IPS-18c (cell line): ENCODE measurements at regions not wholly inside any gene's neighbourhood (a gene's known extent, or its start where the extent isn't known, plus 50 kb on each side); places are given as distances from the start of the nearest gene placed in this dataset.

Experiments
- H3K4me3 ChIP-seq: 2 replicates; pipeline ENCODE4 v1.7.0; 2013; ENCODE audit warnings: low read depth, mild to moderate bottlenecking, low read length, moderate library complexity; ENCODE audit not compliant: insufficient read depth
- H3K9me3 ChIP-seq: one replicate; pipeline ENCODE4 v1.6.1; 2013; ENCODE audit warnings: mild to moderate bottlenecking, low read length, moderate library complexity; ENCODE audit not compliant: control insufficient read depth, insufficient read depth

DNA sequence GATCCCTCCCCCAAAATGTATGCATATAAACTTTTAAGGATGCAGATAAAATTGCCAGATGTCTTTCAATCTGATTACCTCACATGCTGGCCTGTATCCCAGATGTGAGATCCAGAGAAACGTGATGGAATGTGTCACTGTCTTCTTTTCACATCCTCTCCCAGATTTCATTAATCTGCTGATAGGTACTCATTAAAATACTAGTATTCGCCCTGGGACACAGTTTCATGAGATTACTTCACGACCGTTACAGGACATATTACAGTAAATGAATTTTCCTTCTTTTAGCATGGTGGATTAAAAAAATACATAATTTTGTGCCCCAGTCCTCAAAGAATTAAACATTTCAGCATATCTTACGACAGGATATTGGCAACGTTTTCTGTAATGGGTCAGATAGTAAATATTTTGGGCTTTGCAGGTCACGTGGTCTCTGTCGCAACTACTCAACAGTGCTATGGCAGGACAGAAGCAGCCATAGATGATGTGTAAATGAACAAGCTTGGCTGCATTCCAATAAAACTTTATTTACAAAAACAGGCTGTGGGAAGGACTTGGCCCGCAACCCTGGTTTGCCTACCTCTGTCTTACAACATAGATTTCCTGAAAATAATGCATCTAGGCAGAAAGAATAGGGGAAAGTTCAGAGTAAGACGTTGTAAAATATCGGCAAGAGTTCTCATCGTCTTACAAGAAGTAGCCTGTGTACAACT, 156.0 kb upstream of the DIO3 start:
- Histone ChIP-seq H3K4me3 (no peak overlapping the region), H3K9me3 (no peaks in the 10 kb centered on the region)

GRCh38 chr14:101406921-101407320, 154.4 kb upstream of the DIO3 start:
- H3K9me3 ChIP-seq = no peaks in the 10 kb centered on the region
- no peak overlapping the region for H3K4me3 ChIP-seq

GRCh38 chr14:101407328-101407727, 154.0 kb upstream of the DIO3 start:
- Histone ChIP-seq H3K4me3 (no peak overlapping the region), H3K9me3 (no peaks in the 10 kb centered on the region)

GRCh38 chr14:101408077-101408831, 153.0 kb upstream of the DIO3 start:
- H3K9me3 ChIP-seq = no peaks in the 10 kb centered on the region
- no peak overlapping the region for H3K4me3 ChIP-seq

DNA sequence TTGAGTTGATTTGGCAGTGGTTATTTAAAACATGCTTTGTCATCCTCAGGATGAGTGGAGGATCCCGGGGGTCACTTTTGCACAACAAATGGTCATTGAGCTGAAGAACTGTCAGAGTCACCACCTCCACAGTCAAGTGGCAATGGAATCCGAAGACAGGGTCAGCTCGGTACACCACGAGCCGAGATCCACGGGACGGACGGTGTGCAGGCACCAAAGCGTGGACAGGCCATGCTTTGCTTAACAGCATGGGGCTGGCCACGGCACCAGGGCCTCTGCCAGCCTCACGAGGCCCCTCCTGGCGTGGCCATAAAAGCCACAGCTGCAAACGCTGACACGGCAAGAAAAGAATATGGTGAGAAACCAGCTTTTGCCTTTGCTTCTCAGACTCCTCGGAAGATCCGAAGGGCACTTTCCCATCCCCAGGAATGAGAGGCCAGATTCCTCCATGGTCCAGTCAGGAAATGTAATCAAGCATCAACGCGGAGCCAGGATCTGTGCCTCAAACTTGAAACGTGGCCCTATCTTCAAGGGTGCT, 152.2 kb upstream of the DIO3 start:
- H3K9me3 ChIP-seq = no peaks in the 10 kb centered on the region
- no peak overlapping the region for H3K4me3 ChIP-seq

DNA sequence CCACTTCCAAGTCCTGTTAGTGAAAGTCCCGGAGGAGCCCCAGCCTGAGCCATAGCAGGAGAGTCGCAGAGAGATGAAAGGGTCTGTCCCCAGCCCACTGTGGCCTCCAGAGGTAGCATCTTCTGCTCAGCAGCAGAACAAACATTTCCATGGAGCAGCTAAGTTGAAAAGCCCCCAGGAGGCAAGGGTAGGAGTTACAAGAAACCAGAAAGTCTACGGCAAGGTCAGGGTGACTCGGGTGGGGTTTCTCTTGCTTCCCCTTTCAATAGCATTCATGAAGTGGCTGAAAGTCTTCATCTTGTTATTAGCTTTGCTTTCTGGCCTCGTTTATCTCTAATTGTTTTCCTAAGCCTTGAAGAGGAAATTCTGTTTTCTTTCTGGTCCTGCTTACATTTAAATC, 151.2 kb upstream of the DIO3 start:
- Histone ChIP-seq H3K4me3 (no peak overlapping the region), H3K9me3 (no peaks in the 10 kb centered on the region)

DNA sequence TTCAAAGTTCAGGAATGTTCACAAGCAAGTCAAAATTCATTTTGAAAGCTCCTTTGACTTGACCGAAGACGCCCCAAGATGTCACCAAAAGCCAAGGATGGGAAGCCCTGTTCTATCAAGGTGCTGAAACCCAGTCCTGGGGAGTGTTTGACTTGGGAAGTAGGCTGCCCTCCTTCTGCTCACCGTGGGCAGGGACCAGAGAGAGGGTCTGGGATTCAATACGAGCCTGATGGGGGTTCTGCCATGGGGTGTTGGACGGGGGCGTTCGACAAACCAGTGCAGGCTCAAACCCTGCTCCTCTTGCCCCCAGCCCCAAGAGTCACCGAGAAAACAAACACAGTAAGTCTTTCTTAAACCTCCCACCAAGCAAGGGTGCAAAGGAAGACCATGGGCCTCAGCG, 150.1 kb upstream of the DIO3 start:
- no peaks in the 10 kb centered on the region for H3K9me3 ChIP-seq

GRCh38 chr14:101411779-101412178, 149.5 kb upstream of the DIO3 start:
- Histone ChIP-seq H3K9me3 (no peaks in the 10 kb centered on the region), H3K4me3 (no peak overlapping the region)

More for the DNA sequence above, 150.1 kb upstream of the DIO3 start:
- H3K4me3 ChIP-seq = no peak overlapping the region

GRCh38 chr14:101412739-101413138, 148.6 kb upstream of the DIO3 start:
- Histone ChIP-seq H3K9me3 (no peaks in the 10 kb centered on the region), H3K4me3 (no peak overlapping the region)

- no peak overlapping the region for H3K4me3 ChIP-seq
- no peaks in the 10 kb centered on the region for H3K9me3 ChIP-seq
These were observed 143.9 kb upstream of the DIO3 start for GRCh38 chr14:101417434-101417833.

DNA sequence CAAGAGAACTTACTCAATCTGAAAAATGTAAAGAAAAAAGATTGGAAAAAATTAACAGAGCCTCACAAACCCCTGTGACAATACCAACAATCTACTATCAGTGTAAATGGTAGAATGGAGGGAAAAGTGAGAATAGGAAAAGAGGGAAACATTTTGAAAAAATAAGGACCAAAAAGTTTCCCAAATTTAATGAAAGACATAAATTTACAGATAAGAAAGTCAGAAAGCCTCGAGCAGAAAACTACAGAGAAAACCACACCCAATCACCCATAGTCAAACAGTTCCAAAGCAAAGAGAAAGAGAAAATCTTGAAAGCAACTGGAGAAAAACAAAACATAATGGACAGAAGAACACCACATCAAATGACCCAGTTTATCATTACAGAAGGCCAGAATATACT, 142.7 kb upstream of the DIO3 start:
- H3K9me3 ChIP-seq = no peaks in the 10 kb centered on the region
- no peak overlapping the region for H3K4me3 ChIP-seq

GRCh38 chr14:101426466-101426865, 134.8 kb upstream of the DIO3 start:
- no peaks in the 10 kb centered on the region for H3K9me3 ChIP-seq
- no peak overlapping the region for H3K4me3 ChIP-seq

GRCh38 chr14:101428409-101428808, 132.9 kb upstream of the DIO3 start:
- Histone ChIP-seq H3K4me3 (no peak overlapping the region), H3K9me3 (no peaks in the 10 kb centered on the region)

GRCh38 chr14:101435546-101435945, 125.7 kb upstream of the DIO3 start:
- Histone ChIP-seq H3K9me3 (no peaks in the 10 kb centered on the region), H3K4me3 (no peak overlapping the region)

GRCh38 chr14:101439023-101439422, 122.3 kb upstream of the DIO3 start:
- Histone ChIP-seq H3K9me3 (no peaks in the 10 kb centered on the region), H3K4me3 (no peak overlapping the region)

GRCh38 chr14:101440496-101440895, 120.8 kb upstream of the DIO3 start:
- no peak overlapping the region for H3K4me3 ChIP-seq
- H3K9me3 ChIP-seq = no peaks in the 10 kb centered on the region

DNA sequence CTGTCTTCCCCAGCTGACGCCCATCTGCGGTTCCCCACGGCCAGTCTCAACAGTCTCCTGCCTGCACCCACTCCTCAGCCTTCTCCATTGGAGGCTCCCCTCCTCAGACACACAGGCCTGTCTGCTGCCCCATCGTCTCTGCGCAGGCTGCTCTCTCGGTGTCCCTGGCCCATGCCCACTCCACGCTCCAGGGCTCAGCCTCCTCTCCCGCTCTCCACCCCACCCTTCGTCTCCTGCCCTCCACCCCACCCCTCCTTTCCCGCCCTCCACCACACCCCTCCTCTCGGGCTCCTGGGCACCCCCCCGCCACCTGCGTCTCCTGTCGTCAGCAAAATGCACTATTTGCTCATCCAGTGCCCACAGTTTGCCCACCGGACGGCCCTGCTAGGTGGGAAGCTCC, 119.6 kb upstream of the DIO3 start:
- no peaks in the 10 kb centered on the region for H3K9me3 ChIP-seq
- no peak overlapping the region for H3K4me3 ChIP-seq

- no peaks in the 10 kb centered on the region for H3K9me3 ChIP-seq
- H3K4me3 ChIP-seq = no peak overlapping the region
These were observed 118.8 kb upstream of the DIO3 start for GRCh38 chr14:101442451-101442850.
